ENCODE measurements at regions not wholly inside any gene's neighbourhood (a gene's known extent, or its start where the extent isn't known, plus 50 kb on each side); places are given as distances from the start of the nearest gene placed in this dataset.

DNA sequence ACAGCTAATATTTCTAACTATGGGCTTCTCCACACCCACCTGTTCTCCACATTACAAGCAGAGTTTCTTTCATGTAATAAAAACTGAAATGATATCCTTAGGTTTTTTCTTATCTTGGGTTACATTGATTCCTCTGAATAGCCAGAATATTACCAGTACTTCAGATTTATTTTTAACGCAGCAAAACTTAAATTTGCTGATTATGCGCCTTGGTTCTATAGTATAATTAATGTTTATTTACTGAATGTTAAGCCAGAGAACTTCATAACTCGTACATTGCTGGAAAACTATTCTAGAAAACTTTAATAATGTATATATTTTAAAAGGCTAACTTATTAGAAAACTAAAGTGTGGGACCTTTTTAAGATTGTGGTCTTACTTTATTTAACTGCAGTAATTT is 577.2 kb downstream of the PRKD1 start:
- Histone ChIP-seq H3K4me3 (ENCODE audit: low read length) (no peak overlapping the region), H3K4me1 (ENCODE audit: control insufficient read depth in 2 of 2, insufficient read depth in 2 of 2, low read length in 2 of 2) (no peaks in the 10 kb centered on the region), H3K27me3 (ENCODE audit: control insufficient read depth in 2 of 2, insufficient read depth in 2 of 2, low read length in 2 of 2) (no peaks in the 10 kb centered on the region), H3K9me3 (ENCODE audit: control insufficient read depth in 2 of 3, low read length in 3 of 3) (no peaks in the 10 kb centered on the region), H3K27ac (ENCODE audit: low read depth, low read length) (no peak overlapping the region), H3K36me3 (ENCODE audit: control insufficient read depth in 2 of 3, insufficient read depth in 3 of 3, low read length in 3 of 3) (no peaks in the 10 kb centered on the region)
- POLR2A ChIA-PET = no interaction called here
- CTCF ChIA-PET = no interaction called here
- no peak overlapping the region for H3K27ac Mint-ChIP-seq
- ATAC-seq (no peak), DNase-seq (no peak)
- peaks cover 0 to 13% (median 2%) of the 10 kb centered on the region in 11 donors for H3K9me3 Mint-ChIP-seq
- H3K27me3 Mint-ChIP-seq = no peaks in the 10 kb centered on the region
- no peak overlapping the region for H3K4me3 Mint-ChIP-seq
- H3K36me3 Mint-ChIP-seq = no peaks in the 10 kb centered on the region
- H3K4me1 Mint-ChIP-seq = no peaks in the 10 kb centered on the region
- intact Hi-C loops (cut with micrococcal nuclease) = no loop called here

DNA sequence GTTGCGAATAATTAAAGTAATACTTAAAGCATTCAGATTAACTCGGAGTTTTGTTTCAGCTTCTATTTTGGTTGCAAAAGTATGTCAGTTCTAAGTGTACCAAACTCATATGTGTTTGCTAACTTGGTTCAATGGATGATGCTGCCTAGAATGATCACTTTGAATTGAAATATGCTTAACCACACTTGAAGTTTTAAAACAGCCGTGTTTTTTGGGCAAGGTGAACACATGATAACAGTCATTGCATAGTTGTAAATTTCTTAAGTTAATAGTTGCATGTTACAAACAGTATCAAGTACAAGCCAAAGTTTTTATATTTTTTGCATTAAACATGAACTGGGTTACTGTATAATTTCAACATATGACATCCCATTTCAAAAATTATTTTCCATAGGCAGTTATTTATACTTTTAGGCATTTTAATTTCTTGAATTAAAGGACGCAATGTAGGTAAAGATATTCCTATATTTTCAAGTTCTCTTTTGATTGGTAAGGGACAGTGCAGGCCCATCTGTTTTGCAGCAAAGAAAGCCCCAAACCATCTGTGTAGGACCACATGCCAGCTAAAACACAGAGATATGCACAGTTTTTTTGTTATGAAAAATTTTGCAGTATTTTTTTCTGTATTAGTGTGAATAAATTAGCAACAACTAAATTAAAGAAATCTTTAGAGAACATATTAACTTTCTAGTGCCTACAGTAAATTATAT is 575.5 kb downstream of the PRKD1 start:
- H3K27ac ChIP-seq (ENCODE audit: low read depth, low read length) = no peak overlapping the region
- POLR2A ChIA-PET = no interaction called here
- H3K27me3 ChIP-seq (ENCODE audit: control insufficient read depth in 2 of 2, insufficient read depth in 2 of 2, low read length in 2 of 2) = no peaks in the 10 kb centered on the region
- H3K36me3 ChIP-seq (ENCODE audit: control insufficient read depth in 2 of 3, insufficient read depth in 3 of 3, low read length in 3 of 3) = no peaks in the 10 kb centered on the region
- no peak overlapping the region for H3K4me3 ChIP-seq (ENCODE audit: low read length)
- no peak overlapping the region for H3K27ac Mint-ChIP-seq
- H3K4me1 ChIP-seq (ENCODE audit: control insufficient read depth in 2 of 2, insufficient read depth in 2 of 2, low read length in 2 of 2) = no peaks in the 10 kb centered on the region
- DNase-seq (no peak), ATAC-seq (no peak)
- H3K27me3 Mint-ChIP-seq = no peaks in the 10 kb centered on the region
- intact Hi-C loops (cut with micrococcal nuclease) = no loop called here
- no peaks in the 10 kb centered on the region for H3K4me1 Mint-ChIP-seq
- CTCF ChIA-PET = no interaction called here
- H3K9me3 ChIP-seq (ENCODE audit: control insufficient read depth in 2 of 3, low read length in 3 of 3) = no peaks in the 10 kb centered on the region
- no peaks in the 10 kb centered on the region for H3K36me3 Mint-ChIP-seq
- H3K4me3 Mint-ChIP-seq = no peak overlapping the region
- peaks cover 0 to 18% (median 1%) of the 10 kb centered on the region in 11 donors for H3K9me3 Mint-ChIP-seq

DNA sequence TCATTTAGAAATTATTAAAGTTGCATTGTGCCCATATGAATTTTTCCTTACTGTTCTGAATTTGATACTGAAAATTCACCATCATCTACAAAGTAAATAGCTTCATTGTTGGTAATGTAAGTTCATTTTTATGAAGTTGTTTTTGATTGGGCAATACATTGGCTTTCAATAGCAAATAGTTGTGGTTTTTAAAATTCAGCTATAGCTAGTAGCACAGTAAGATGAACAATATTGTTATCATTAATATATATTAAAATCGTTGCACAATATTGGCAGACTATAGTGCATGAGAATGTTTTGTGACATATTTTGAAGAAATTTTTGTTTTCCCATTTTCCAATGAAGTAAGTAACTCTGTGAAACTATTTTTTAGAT is 575.0 kb downstream of the PRKD1 start:
- intact Hi-C loops (cut with micrococcal nuclease) = no loop called here

DNA sequence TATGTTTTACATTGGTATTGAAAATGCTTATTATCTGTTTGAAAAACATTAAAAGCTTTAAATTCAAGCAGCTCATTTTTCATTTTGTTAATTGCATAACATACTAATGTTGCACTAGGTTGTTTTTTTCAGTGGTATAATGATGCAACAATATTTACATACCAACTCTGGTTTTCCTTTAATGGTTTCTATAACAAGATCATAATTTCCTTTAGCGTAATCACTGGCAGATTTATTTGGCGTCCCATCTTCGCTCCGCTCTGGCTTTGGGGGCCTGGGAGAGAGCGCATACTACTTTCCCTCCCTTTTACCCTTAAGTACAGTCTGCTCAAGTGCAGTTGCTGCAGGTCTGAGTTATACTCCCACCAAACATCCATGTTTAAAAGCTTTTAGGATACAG is 574.1 kb downstream of the PRKD1 start:
- ATAC-seq = no peak
- no peak for DNase-seq
- no peaks in the 10 kb centered on the region for H3K36me3 ChIP-seq (ENCODE audit: control insufficient read depth in 2 of 3, insufficient read depth in 3 of 3, low read length in 3 of 3)
- H3K4me1 ChIP-seq (ENCODE audit: control insufficient read depth in 2 of 2, insufficient read depth in 2 of 2, low read length in 2 of 2) = no peaks in the 10 kb centered on the region
- no peaks in the 10 kb centered on the region for H3K36me3 Mint-ChIP-seq
- ChIA-PET POLR2A (interaction anchor here (0.7 kb wide), 1 partner anchor 36 kb away, joined by 4 read pairs; no protein-coding TSS in a partner anchor), CTCF (no interaction called here)
- peaks cover 0 to 18% (median 3%) of the 10 kb centered on the region in 11 donors for H3K9me3 Mint-ChIP-seq
- no peak overlapping the region for H3K27ac ChIP-seq (ENCODE audit: low read depth, low read length)
- H3K27me3 ChIP-seq (ENCODE audit: control insufficient read depth in 2 of 2, insufficient read depth in 2 of 2, low read length in 2 of 2) = no peaks in the 10 kb centered on the region
- H3K4me3 Mint-ChIP-seq = no peak overlapping the region
- no peak overlapping the region for H3K27ac Mint-ChIP-seq
- no peak overlapping the region for H3K4me3 ChIP-seq (ENCODE audit: low read length)
- no peaks in the 10 kb centered on the region for H3K4me1 Mint-ChIP-seq
- no peaks in the 10 kb centered on the region for H3K9me3 ChIP-seq (ENCODE audit: control insufficient read depth in 2 of 3, low read length in 3 of 3)
- intact Hi-C loops (cut with micrococcal nuclease) = no loop called here
- H3K27me3 Mint-ChIP-seq = no peaks in the 10 kb centered on the region

More for the DNA sequence above, 575.0 kb downstream of the PRKD1 start:
- Histone ChIP-seq H3K4me1 (ENCODE audit: control insufficient read depth in 2 of 2, insufficient read depth in 2 of 2, low read length in 2 of 2) (no peaks in the 10 kb centered on the region), H3K9me3 (ENCODE audit: control insufficient read depth in 2 of 3, low read length in 3 of 3) (no peaks in the 10 kb centered on the region), H3K4me3 (ENCODE audit: low read length) (no peak overlapping the region), H3K27ac (ENCODE audit: low read depth, low read length) (no peak overlapping the region), H3K27me3 (ENCODE audit: control insufficient read depth in 2 of 2, insufficient read depth in 2 of 2, low read length in 2 of 2) (no peaks in the 10 kb centered on the region), H3K36me3 (ENCODE audit: control insufficient read depth in 2 of 3, insufficient read depth in 3 of 3, low read length in 3 of 3) (no peaks in the 10 kb centered on the region)
- Mint-ChIP-seq H3K4me3 (no peak overlapping the region), H3K27ac (no peak overlapping the region), H3K36me3 (no peaks in the 10 kb centered on the region), H3K4me1 (no peaks in the 10 kb centered on the region), H3K27me3 (no peaks in the 10 kb centered on the region), H3K9me3 (peaks cover 0 to 18% (median 3%) of the 10 kb centered on the region in 11 donors)
- CTCF ChIA-PET = no interaction called here
- POLR2A ChIA-PET = no interaction called here
- DNase-seq (no peak), ATAC-seq (no peak)

DNA sequence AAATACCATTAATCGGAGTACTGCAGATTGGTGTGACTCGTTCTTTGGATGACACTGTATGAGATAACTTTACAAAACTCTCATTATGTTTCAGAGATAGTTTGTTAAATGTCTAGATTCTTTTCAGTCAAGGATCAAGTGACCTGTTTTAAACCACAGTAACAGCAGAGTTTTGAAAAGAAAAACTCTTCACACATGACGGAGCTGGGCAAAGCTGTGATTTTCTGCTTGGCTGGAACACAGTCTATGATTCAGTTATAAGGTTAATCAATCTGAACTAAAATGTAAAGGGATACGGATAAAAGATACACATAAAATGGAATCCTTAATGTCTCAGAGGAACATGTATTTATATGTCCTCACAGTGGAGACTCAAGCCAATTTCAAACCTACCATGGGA is 573.2 kb downstream of the PRKD1 start:
- Mint-ChIP-seq H3K27ac (no peak overlapping the region), H3K4me3 (no peak overlapping the region), H3K9me3 (peaks cover 0 to 19% (median 3%) of the 10 kb centered on the region in 11 donors), H3K36me3 (no peaks in the 10 kb centered on the region), H3K4me1 (no peaks in the 10 kb centered on the region), H3K27me3 (no peaks in the 10 kb centered on the region)
- no peaks in the 10 kb centered on the region for H3K36me3 ChIP-seq (ENCODE audit: control insufficient read depth in 2 of 3, insufficient read depth in 3 of 3, low read length in 3 of 3)
- intact Hi-C loops (cut with micrococcal nuclease) = no loop called here
- H3K27ac ChIP-seq (ENCODE audit: low read depth, low read length) = no peak overlapping the region
- H3K4me1 ChIP-seq (ENCODE audit: control insufficient read depth in 2 of 2, insufficient read depth in 2 of 2, low read length in 2 of 2) = no peaks in the 10 kb centered on the region
- no peak overlapping the region for H3K4me3 ChIP-seq (ENCODE audit: low read length)
- DNase-seq (no peak), ATAC-seq (no peak)
- no peaks in the 10 kb centered on the region for H3K9me3 ChIP-seq (ENCODE audit: control insufficient read depth in 2 of 3, low read length in 3 of 3)
- H3K27me3 ChIP-seq (ENCODE audit: control insufficient read depth in 2 of 2, insufficient read depth in 2 of 2, low read length in 2 of 2) = no peaks in the 10 kb centered on the region
- POLR2A ChIA-PET = no interaction called here
- CTCF ChIA-PET = no interaction called here

DNA sequence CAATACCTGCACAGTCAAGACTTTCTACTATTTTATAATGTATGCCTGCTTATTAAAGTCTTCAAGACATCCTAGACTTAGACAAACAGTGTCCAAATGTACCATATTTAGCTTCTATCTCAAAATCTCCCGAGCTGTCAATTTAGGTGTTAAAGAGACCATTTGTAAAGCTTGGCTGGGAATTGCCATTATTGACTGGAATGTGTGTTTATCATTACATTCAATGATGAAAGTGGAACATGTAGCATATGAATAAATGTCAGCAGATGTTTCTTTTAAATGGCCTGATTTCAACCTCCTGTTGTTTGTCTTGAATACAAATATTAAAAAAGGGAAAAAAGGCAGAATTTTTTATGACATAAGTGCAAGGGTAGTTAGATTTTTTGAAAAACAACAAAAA is 572.3 kb downstream of the PRKD1 start:
- H3K27ac Mint-ChIP-seq = no peak overlapping the region
- peaks cover 0 to 19% (median 3%) of the 10 kb centered on the region in 11 donors for H3K9me3 Mint-ChIP-seq
- H3K4me3 Mint-ChIP-seq = no peak overlapping the region
- Histone ChIP-seq H3K4me3 (ENCODE audit: low read length) (no peak overlapping the region), H3K9me3 (ENCODE audit: control insufficient read depth in 2 of 3, low read length in 3 of 3) (no peaks in the 10 kb centered on the region), H3K36me3 (ENCODE audit: control insufficient read depth in 2 of 3, insufficient read depth in 3 of 3, low read length in 3 of 3) (no peaks in the 10 kb centered on the region), H3K27ac (ENCODE audit: low read depth, low read length) (no peak overlapping the region), H3K4me1 (ENCODE audit: control insufficient read depth in 2 of 2, insufficient read depth in 2 of 2, low read length in 2 of 2) (no peaks in the 10 kb centered on the region), H3K27me3 (ENCODE audit: control insufficient read depth in 2 of 2, insufficient read depth in 2 of 2, low read length in 2 of 2) (no peaks in the 10 kb centered on the region)
- ChIA-PET CTCF (no interaction called here), POLR2A (no interaction called here)
- H3K27me3 Mint-ChIP-seq = no peaks in the 10 kb centered on the region
- DNase-seq (no peak), ATAC-seq (no peak)
- intact Hi-C loops (cut with micrococcal nuclease) = no loop called here
- no peaks in the 10 kb centered on the region for H3K36me3 Mint-ChIP-seq
- no peaks in the 10 kb centered on the region for H3K4me1 Mint-ChIP-seq

DNA sequence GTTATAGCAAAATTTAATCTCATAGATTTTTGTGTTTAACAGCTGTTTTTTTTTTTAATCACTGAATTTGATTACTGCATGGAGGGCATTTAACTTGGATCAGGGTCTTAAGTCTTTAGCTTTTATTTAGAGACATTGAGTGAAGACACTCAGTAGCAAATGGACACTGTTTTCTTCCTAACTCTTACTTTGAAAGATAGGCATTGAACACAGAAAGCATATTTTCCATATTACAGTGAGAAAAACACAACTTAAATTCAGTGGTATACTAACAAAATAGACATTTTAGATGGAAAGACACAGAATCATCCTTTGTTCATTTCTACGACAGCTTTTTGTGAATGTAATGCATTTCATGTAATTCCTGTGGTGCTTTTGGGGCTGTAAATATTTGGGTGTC is 571.8 kb downstream of the PRKD1 start:
- no peak overlapping the region for H3K27ac ChIP-seq (ENCODE audit: low read depth, low read length)

More for the DNA sequence above, 571.8 kb downstream of the PRKD1 start:
- no peaks in the 10 kb centered on the region for H3K4me1 Mint-ChIP-seq
- no peak overlapping the region for H3K4me3 ChIP-seq (ENCODE audit: low read length)
- H3K27me3 ChIP-seq (ENCODE audit: control insufficient read depth in 2 of 2, insufficient read depth in 2 of 2, low read length in 2 of 2) = no peaks in the 10 kb centered on the region
- no peaks in the 10 kb centered on the region for H3K27me3 Mint-ChIP-seq
- intact Hi-C loops (cut with micrococcal nuclease) = no loop called here
- no peaks in the 10 kb centered on the region for H3K36me3 Mint-ChIP-seq
- no peaks in the 10 kb centered on the region for H3K4me1 ChIP-seq (ENCODE audit: control insufficient read depth in 2 of 2, insufficient read depth in 2 of 2, low read length in 2 of 2)
- peaks cover 0 to 19% (median 3%) of the 10 kb centered on the region in 11 donors for H3K9me3 Mint-ChIP-seq
- CTCF ChIA-PET = no interaction called here
- H3K4me3 Mint-ChIP-seq = no peak overlapping the region
- no peaks in the 10 kb centered on the region for H3K9me3 ChIP-seq (ENCODE audit: control insufficient read depth in 2 of 3, low read length in 3 of 3)
- no peak overlapping the region for H3K27ac Mint-ChIP-seq
- no peak for ATAC-seq
- DNase-seq = no peak
- H3K36me3 ChIP-seq (ENCODE audit: control insufficient read depth in 2 of 3, insufficient read depth in 3 of 3, low read length in 3 of 3) = no peaks in the 10 kb centered on the region
- POLR2A ChIA-PET = no interaction called here
